IMR-90 (cell line): ENCODE measurements at regions not wholly inside any gene's neighbourhood (a gene's known extent, or its start where the extent isn't known, plus 50 kb on each side); places are given as distances from the start of the nearest gene placed in this dataset.

Source experiments
- ATAC-seq: fragments of 200-7000 bp; cut with Tn5 transposase; 2 replicates; pipeline ENCODE4 v1.9.1; 2020; ENCODE audit warnings: low read depth, mild to moderate bottlenecking, moderate library complexity
- BruUV-seq: library from RNA; stranded (reverse); fragments of 400-500 nt; replicated peaks from 2 replicates; lab custom pipeline; 2021; lab: Mats Ljungman, UMichigan
- CTCF ChIA-PET: fragments of 300-600 bp; formaldehyde crosslinking; extraction: SDS; loops from one replicate; lab custom pipeline; 2021; ENCODE audit warnings: antibody characterized with exemption; lab: Yijun Ruan, JAX
- POLR2A ChIA-PET: fragments of 300-600 bp; sonication (Branson Sonifier 250); formaldehyde crosslinking; loops from one replicate; lab custom pipeline; 2022; ENCODE audit warnings: antibody characterized with exemption; ENCODE audit not compliant: unreplicated experiment; lab: Charles Lee
- DNase-seq: peaks from one replicate; pipeline ENCODE4 v3.0.0; 2013
- H2AFZ ChIP-seq: replicated peaks from 2 replicates; pipeline ENCODE3; 2013; ENCODE audit warnings: low read length, mild to moderate bottlenecking; ENCODE audit not compliant: poor library complexity
- H2AK5ac ChIP-seq: 2 replicates; pipeline ENCODE4 v1.6.1; 2013; ENCODE audit warnings: low read depth, low read length, inconsistent platforms
- H2AK9ac ChIP-seq: replicated peaks from 2 replicates; pipeline ENCODE3; 2013; ENCODE audit warnings: mild to moderate bottlenecking, low read depth, low read length, moderate library complexity; ENCODE audit not compliant: poor library complexity
- H2BK120ac ChIP-seq: 2 replicates; pipeline ENCODE4 v1.6.1; 2013; ENCODE audit warnings: low read depth, low read length, inconsistent platforms
- H2BK15ac ChIP-seq: 3 replicates; pipeline ENCODE4 v1.6.1; 2013; ENCODE audit warnings: low read depth, low read length, inconsistent platforms
- H2BK20ac ChIP-seq: 2 replicates; pipeline ENCODE4 v1.6.1; 2013; ENCODE audit warnings: low read depth, mild to moderate bottlenecking, inconsistent platforms, low read length, moderate library complexity
- H2BK5ac ChIP-seq: 2 replicates; pipeline ENCODE4 v1.6.1; 2013; ENCODE audit warnings: mild to moderate bottlenecking, low read depth, low read length, inconsistent platforms; ENCODE audit not compliant: poor library complexity, severe bottlenecking
- H3K14ac ChIP-seq: replicated peaks from 2 replicates; pipeline ENCODE4 v1.6.1; 2013; ENCODE audit warnings: low read depth, low read length, inconsistent platforms
- H3K18ac ChIP-seq: 2 replicates; pipeline ENCODE4 v1.6.1; 2013; ENCODE audit warnings: low read depth, low read length, control low read depth
- H3K23ac ChIP-seq: 2 replicates; pipeline ENCODE4 v1.6.1; 2013; ENCODE audit warnings: low read depth, low read length, inconsistent platforms
- H3K27ac ChIP-seq: 2 replicates; pipeline ENCODE4 v1.5.1; 2013; ENCODE audit warnings: mild to moderate bottlenecking, control low read depth, low read length; ENCODE audit not compliant: insufficient read depth
- H3K27me3 ChIP-seq: 2 replicates; pipeline ENCODE4 v1.6.1; 2013; ENCODE audit warnings: low read length; ENCODE audit not compliant: control insufficient read depth, insufficient read depth
- H3K36me3 ChIP-seq: 2 replicates; pipeline ENCODE4 v1.6.1; 2013; ENCODE audit warnings: low read length, mixed read lengths; ENCODE audit not compliant: control insufficient read depth, insufficient read depth
- H3K4ac ChIP-seq: 2 replicates; pipeline ENCODE4 v1.6.1; 2013; ENCODE audit warnings: low read depth, low read length, inconsistent platforms
- H3K4me1 ChIP-seq: 2 replicates; pipeline ENCODE4 v1.6.1; 2013; ENCODE audit warnings: low read length, mixed read lengths; ENCODE audit not compliant: control insufficient read depth, insufficient read depth
- H3K4me2 ChIP-seq: 2 replicates; pipeline ENCODE4 v1.6.1; 2013; ENCODE audit warnings: low read depth, mild to moderate bottlenecking, control low read depth, low read length, moderate library complexity
- H3K4me3 ChIP-seq: 2 replicates; pipeline ENCODE4 v1.5.1; 2013; ENCODE audit warnings: low read depth, mild to moderate bottlenecking, control low read depth, low read length, moderate library complexity; ENCODE audit not compliant: insufficient read depth
- H3K56ac ChIP-seq: 2 replicates; pipeline ENCODE4 v1.6.1; 2013; ENCODE audit warnings: low read length, inconsistent platforms; ENCODE audit not compliant: insufficient read depth; ENCODE audit errors: extremely low read depth
- H3K79me1 ChIP-seq, 2 experiments: 2 replicates each; pipeline ENCODE4 v1.6.1; 2013; ENCODE audit warnings: low read length in 2 of 2, inconsistent platforms in 1 of 2, low read depth in 1 of 2
- H3K9ac ChIP-seq: 2 replicates; pipeline ENCODE4 v1.6.1; 2013; ENCODE audit warnings: low read depth, low read length, control low read depth
- H3K9me1 ChIP-seq: 2 replicates; pipeline ENCODE4 v1.6.1; 2013; ENCODE audit warnings: low read length, inconsistent platforms; ENCODE audit not compliant: insufficient read depth
- H3K9me3 ChIP-seq: 2 replicates; pipeline ENCODE4 v1.6.1; 2013; ENCODE audit warnings: low read length; ENCODE audit not compliant: control insufficient read depth, insufficient read depth
- H4K20me1 ChIP-seq: 2 replicates; pipeline ENCODE4 v1.6.1; 2013; ENCODE audit warnings: low read length, inconsistent platforms; ENCODE audit not compliant: insufficient read depth
- H4K5ac ChIP-seq: 2 replicates; pipeline ENCODE4 v1.6.1; 2013; ENCODE audit warnings: mild to moderate bottlenecking, low read depth, low read length, control low read depth
- H4K8ac ChIP-seq, 2 experiments: 2 replicates each; pipeline ENCODE4 v1.6.1; 2013; ENCODE audit warnings: low read depth in 2 of 2, low read length in 2 of 2, control low read depth in 1 of 2, inconsistent platforms in 1 of 2
- H4K91ac ChIP-seq: 2 replicates; pipeline ENCODE4 v1.6.1; 2013; ENCODE audit warnings: low read depth, low read length, inconsistent platforms; ENCODE audit not compliant: insufficient read depth
- BHLHE40 ChIP-seq: fragments of 150-350 bp; IDR thresholded peaks from 2 replicates; pipeline ENCODE4 v1.6.1; 2016; ENCODE audit warnings: mild to moderate bottlenecking, low read depth, low read length
- CEBPB ChIP-seq: IDR thresholded peaks from 2 replicates; pipeline ENCODE4 v1.6.1; 2012; ENCODE audit warnings: low read depth, low read length, improper control_type of control experiment
- CHD1 ChIP-seq: IDR thresholded peaks from 2 replicates; pipeline ENCODE4 v1.6.1; 2012; ENCODE audit warnings: low read depth, low read length, improper control_type of control experiment
- FOS ChIP-seq: fragments of 150-350 bp; IDR thresholded peaks from 2 replicates; pipeline ENCODE4 v1.6.1; 2016; ENCODE audit warnings: low read depth, low read length
- MAFK ChIP-seq: IDR thresholded peaks from 2 replicates; pipeline ENCODE4 v1.6.1; 2012; ENCODE audit warnings: low read depth, low read length, improper control_type of control experiment
- MAZ ChIP-seq: IDR thresholded peaks from 2 replicates; pipeline ENCODE4 v1.6.1; 2012; ENCODE audit warnings: low read depth, mild to moderate bottlenecking, low read length, improper control_type of control experiment, moderate library complexity, borderline replicate concordance
- MXI1 ChIP-seq: IDR thresholded peaks from 2 replicates; pipeline ENCODE4 v1.6.1; 2012; ENCODE audit warnings: low read depth, mild to moderate bottlenecking, low read length, moderate library complexity, borderline replicate concordance
- NFE2L2 ChIP-seq: fragments of 150-350 bp; IDR thresholded peaks from 2 replicates; pipeline ENCODE4 v1.6.1; 2016; ENCODE audit warnings: low read depth, mild to moderate bottlenecking, low read length
- POLR2A ChIP-seq: IDR thresholded peaks from 2 replicates; pipeline ENCODE4 v1.6.1; 2012; ENCODE audit warnings: mild to moderate bottlenecking, low read depth, low read length
- RAD21 ChIP-seq: IDR thresholded peaks from 2 replicates; pipeline ENCODE4 v1.6.1; 2012; ENCODE audit warnings: low read length, improper control_type of control experiment
- RCOR1 ChIP-seq: IDR thresholded peaks from 2 replicates; pipeline ENCODE4 v1.6.1; 2012; ENCODE audit warnings: mild to moderate bottlenecking, low read length, improper control_type of control experiment; ENCODE audit not compliant: insufficient replicate concordance
- RFX5 ChIP-seq: IDR thresholded peaks from 2 replicates; pipeline ENCODE4 v1.8.0; 2012; ENCODE audit warnings: low read depth, mild to moderate bottlenecking, low read length, moderate library complexity
- SMC3 ChIP-seq: fragments of 150-350 bp; IDR thresholded peaks from 2 replicates; pipeline ENCODE4 v1.6.1; 2016; ENCODE audit warnings: low read depth, mild to moderate bottlenecking, antibody characterized with exemption, low read length, moderate library complexity
- WGBS, 2 experiments: methylation state at CpG; one replicate each; pipeline versions ENCODE4 v1.1.5 to v1.1.7; 2013; ENCODE audit warnings: missing lambda C conversion rate in 2 of 2; ENCODE audit not compliant: insufficient read length in 1 of 2; ENCODE audit errors: extremely low coverage in 2 of 2; 5-methylcytosine and 5-hydroxymethylcytosine counted together
- dilution Hi-C: fragments of 300-500 bp; cut with HindIII; formaldehyde crosslinking; loops from one replicate; pipeline ENCODE4 v1.14.3; 2018; ENCODE audit warnings: low sequenced_read_pairs; ENCODE audit not compliant: unreplicated experiment
- in situ Hi-C: fragments of 300-500 bp; cut with MboI; formaldehyde crosslinking; loops from 3 replicates; pipeline ENCODE4 v1.14.3; 2019; ENCODE audit warnings: low sequenced_read_pairs, inconsistent platforms, mixed read lengths
- intact Hi-C: fragments of 100-400 bp; cut with micrococcal nuclease; formaldehyde crosslinking; loops from 2 replicates; pipeline ENCODE4 v1.10.0; 2022
- TF ChIP-seq, protein P1 (sequence below): fragments of 150-350 bp; IDR thresholded peaks from 2 replicates; pipeline ENCODE4 v1.6.1; 2017; ENCODE audit warnings: mild to moderate bottlenecking, antibody characterized with exemption, low read length, low read depth
- TF ChIP-seq, protein P2 (sequence below): fragments of 150-350 bp; IDR thresholded peaks from 2 replicates; pipeline ENCODE4 v1.6.1; 2016; ENCODE audit warnings: low read depth, mild to moderate bottlenecking, low read length, moderate library complexity, borderline replicate concordance
- TF ChIP-seq, protein P3 (sequence below): conservative IDR thresholded peaks from 2 replicates; pipeline ENCODE4 v1.5.1; 2012; ENCODE audit warnings: mild to moderate bottlenecking, low read depth, low read length, improper control_type of control experiment

DNA sequence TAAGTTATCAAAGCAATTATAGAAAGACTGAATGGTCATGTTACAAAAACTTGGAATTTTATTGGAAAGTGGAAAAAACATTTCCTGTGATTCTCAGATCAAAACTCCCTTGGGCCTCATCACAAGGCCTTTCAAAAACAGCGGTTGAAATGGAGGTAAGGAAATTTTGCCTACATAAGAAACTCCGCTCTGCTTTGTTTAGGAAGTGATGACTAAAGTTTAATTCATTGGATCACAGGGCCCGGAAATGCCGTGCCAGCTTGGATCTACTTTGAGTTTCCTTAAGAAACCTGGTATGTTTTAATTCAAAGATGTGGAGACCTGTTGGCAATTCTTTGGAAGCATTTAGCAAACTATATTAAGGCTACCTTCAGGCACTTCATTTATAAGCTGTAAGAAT is 143.9 kb upstream of the MME start:
- Histone ChIP-seq H3K14ac (no peak overlapping the region), H3K18ac (peak overlapping the region; percentile 28), H3K4me1 (no peaks in the 10 kb centered on the region), H2AFZ (no peak overlapping the region), H3K4ac (no peak overlapping the region), H3K4me3 (no peak overlapping the region), H3K27ac (no peak overlapping the region; the same call in 1 of the 2 replicates), H4K91ac (no peak overlapping the region), H2BK15ac (no peak overlapping the region), H3K27me3 (no peaks in the 10 kb centered on the region), H3K9me3 (no peaks in the 10 kb centered on the region), H3K23ac (no peak overlapping the region), H2AK9ac (no peak overlapping the region), H2AK5ac (no peak overlapping the region), H2BK120ac (no peak overlapping the region), H3K4me2 (no peak overlapping the region), H2BK20ac (no peak overlapping the region), H3K56ac (no peak overlapping the region), H3K9ac (no peak overlapping the region), H4K20me1 (no peaks in the 10 kb centered on the region), H3K9me1 (no peaks in the 10 kb centered on the region), H4K5ac (no peak overlapping the region), H4K8ac (no peak overlapping the region), H2BK5ac (no peak overlapping the region), H3K79me1 (no peaks in the 10 kb centered on the region), H3K36me3 (no peaks in the 10 kb centered on the region)
- intact Hi-C loops: no loop called here
- TF ChIP-seq MXI1 (no peak), RAD21 (no peak), FOS (no peak), POLR2A (no peak), NFE2L2 (no peak), RFX5 (no peak), BHLHE40 (no peak), MAZ (no peak), RCOR1 (no peak), SMC3 (no peak), CEBPB (no peak), MAFK (no peak), CHD1 (no peak)
- TF ChIP-seq, protein P1, sequence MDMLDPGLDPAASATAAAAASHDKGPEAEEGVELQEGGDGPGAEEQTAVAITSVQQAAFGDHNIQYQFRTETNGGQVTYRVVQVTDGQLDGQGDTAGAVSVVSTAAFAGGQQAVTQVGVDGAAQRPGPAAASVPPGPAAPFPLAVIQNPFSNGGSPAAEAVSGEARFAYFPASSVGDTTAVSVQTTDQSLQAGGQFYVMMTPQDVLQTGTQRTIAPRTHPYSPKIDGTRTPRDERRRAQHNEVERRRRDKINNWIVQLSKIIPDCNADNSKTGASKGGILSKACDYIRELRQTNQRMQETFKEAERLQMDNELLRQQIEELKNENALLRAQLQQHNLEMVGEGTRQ: no peak
- TF ChIP-seq, protein P2, sequence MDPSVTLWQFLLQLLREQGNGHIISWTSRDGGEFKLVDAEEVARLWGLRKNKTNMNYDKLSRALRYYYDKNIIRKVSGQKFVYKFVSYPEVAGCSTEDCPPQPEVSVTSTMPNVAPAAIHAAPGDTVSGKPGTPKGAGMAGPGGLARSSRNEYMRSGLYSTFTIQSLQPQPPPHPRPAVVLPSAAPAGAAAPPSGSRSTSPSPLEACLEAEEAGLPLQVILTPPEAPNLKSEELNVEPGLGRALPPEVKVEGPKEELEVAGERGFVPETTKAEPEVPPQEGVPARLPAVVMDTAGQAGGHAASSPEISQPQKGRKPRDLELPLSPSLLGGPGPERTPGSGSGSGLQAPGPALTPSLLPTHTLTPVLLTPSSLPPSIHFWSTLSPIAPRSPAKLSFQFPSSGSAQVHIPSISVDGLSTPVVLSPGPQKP: no peak
- TF ChIP-seq, protein P3, sequence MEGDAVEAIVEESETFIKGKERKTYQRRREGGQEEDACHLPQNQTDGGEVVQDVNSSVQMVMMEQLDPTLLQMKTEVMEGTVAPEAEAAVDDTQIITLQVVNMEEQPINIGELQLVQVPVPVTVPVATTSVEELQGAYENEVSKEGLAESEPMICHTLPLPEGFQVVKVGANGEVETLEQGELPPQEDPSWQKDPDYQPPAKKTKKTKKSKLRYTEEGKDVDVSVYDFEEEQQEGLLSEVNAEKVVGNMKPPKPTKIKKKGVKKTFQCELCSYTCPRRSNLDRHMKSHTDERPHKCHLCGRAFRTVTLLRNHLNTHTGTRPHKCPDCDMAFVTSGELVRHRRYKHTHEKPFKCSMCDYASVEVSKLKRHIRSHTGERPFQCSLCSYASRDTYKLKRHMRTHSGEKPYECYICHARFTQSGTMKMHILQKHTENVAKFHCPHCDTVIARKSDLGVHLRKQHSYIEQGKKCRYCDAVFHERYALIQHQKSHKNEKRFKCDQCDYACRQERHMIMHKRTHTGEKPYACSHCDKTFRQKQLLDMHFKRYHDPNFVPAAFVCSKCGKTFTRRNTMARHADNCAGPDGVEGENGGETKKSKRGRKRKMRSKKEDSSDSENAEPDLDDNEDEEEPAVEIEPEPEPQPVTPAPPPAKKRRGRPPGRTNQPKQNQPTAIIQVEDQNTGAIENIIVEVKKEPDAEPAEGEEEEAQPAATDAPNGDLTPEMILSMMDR: no peak
- DNase-seq: peak; percentile 10
- ChIA-PET POLR2A (no interaction called here), CTCF (no interaction called here)
- dilution Hi-C loops: no loop called here
- ATAC-seq: no peak
- no TSS peak for BruUV-seq
- 10% methylated on average over 2 of the region's 4 CpGs; no CpG with 5 or more reads in 1 of the 2 experiments for WGBS, 2 experiments
- in situ Hi-C loops: no loop called here
